Upper lobe of right lung (tissue), 1 donor: ENCODE measurements at regions not wholly inside any gene's neighbourhood (a gene's known extent, or its start where the extent isn't known, plus 50 kb on each side); places are given as distances from the start of the nearest gene placed in this dataset.
"Not testable (repeated sequence)": the region's sequence is repeated elsewhere in the genome, so short reads cannot be mapped to it uniquely, and the experiment has no call there.

Experiments used
- ATAC-seq: fragments of 200-7000 bp; cut with Tn5 transposase; one replicate; pipeline ENCODE4 v1.9.1; 2020; ENCODE audit warnings: mild to moderate bottlenecking, moderate library complexity
- DNase-seq: peaks from one replicate; pipeline ENCODE4 v3.0.0-alpha.2; 2020
- H3K27ac ChIP-seq: fragments of 200-600 bp; one replicate; pipeline ENCODE4 v1.8.0; 2022
- H3K27me3 ChIP-seq: fragments of 200-600 bp; one replicate; pipeline ENCODE4 v1.8.0; 2022; ENCODE audit warnings: mild to moderate bottlenecking
- H3K36me3 ChIP-seq: fragments of 200-600 bp; one replicate; pipeline ENCODE4 v1.8.0; 2022
- H3K4me1 ChIP-seq: fragments of 200-600 bp; one replicate; pipeline ENCODE4 v1.8.0; 2022
- H3K4me3 ChIP-seq: fragments of 200-600 bp; one replicate; pipeline ENCODE4 v1.8.0; 2022; ENCODE audit warnings: mild to moderate bottlenecking
- H3K9me3 ChIP-seq: fragments of 200-600 bp; one replicate; pipeline ENCODE4 v1.8.0; 2022
- intact Hi-C: fragments of 100-400 bp; cut with DNase I; formaldehyde crosslinking; loops from one replicate; pipeline ENCODE4 v1.11.0; 2022
- TF ChIP-seq, protein P1 (sequence below): fragments of 200-600 bp; IDR thresholded peaks from one replicate; pipeline ENCODE4 v1.8.0; 2022; ENCODE audit warnings: antibody characterized with exemption
- donor health status: DM: no; HTN: yes; CAD: no; lungs with severe emphysema.

DNA sequence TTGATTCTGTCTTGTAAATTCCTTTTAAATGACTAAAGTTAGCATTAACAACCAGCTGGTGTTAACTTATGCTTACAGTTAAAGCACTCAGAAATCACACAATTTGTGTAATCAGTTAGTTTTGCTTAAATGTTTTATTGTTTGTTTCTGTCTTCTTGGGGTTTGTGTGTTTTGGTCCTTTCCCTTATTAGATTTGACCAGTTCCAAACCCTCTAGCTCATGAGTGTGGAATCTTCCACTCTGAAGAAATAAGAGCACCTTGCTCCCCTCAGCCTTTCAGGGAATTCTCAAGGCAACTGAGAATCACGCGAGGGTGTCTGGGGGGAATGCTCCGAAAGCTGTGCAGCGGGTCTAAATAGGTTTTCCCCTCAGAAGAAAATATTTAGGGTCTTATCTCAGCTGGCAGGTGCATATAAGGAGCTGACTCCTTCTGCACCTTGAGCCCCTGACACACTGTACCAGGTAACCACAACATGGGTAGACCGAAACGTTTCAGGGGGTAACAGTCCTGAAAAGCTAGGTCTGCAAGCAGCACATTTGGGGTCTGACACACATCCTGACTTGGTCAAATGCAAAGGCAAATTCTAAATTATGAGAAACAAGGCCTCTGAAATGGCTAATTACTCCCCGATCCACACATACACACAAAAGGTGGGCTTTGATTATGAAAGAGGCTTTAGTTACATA, 188.1 kb upstream of the ETV3 start:
- no peak for ATAC-seq
- TF ChIP-seq, protein P1, sequence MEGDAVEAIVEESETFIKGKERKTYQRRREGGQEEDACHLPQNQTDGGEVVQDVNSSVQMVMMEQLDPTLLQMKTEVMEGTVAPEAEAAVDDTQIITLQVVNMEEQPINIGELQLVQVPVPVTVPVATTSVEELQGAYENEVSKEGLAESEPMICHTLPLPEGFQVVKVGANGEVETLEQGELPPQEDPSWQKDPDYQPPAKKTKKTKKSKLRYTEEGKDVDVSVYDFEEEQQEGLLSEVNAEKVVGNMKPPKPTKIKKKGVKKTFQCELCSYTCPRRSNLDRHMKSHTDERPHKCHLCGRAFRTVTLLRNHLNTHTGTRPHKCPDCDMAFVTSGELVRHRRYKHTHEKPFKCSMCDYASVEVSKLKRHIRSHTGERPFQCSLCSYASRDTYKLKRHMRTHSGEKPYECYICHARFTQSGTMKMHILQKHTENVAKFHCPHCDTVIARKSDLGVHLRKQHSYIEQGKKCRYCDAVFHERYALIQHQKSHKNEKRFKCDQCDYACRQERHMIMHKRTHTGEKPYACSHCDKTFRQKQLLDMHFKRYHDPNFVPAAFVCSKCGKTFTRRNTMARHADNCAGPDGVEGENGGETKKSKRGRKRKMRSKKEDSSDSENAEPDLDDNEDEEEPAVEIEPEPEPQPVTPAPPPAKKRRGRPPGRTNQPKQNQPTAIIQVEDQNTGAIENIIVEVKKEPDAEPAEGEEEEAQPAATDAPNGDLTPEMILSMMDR, result no peak
- H3K27ac ChIP-seq, result no peak overlapping the region

DNA sequence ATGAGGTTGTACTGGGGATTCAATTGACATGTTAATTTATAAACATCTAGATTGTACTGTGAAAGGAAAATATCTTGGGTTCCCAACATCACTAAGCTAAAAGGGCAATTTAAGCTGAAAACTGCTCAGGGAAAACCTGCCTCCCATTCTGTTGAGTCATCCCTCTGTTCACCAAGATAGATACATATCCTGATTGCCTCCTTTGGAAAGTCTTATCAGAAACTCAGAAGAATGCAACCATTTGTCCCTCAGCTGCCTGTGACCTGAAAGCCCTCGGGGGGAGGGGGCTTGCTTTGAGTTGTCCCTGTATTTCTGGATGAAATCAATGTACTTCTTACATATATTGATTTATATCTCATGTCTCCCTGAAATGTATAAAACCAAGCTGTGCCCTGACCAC, 187.0 kb upstream of the ETV3 start:
- intact Hi-C loops, result no loop called here
- H3K4me3 ChIP-seq, result no peak overlapping the region
- no peaks in the 10 kb centered on the region for H3K9me3 ChIP-seq
- TF ChIP-seq, protein P1, result no peak
- no peaks in the 10 kb centered on the region for H3K27me3 ChIP-seq
- DNase-seq (no peak), ATAC-seq (no peak)
- no peaks in the 10 kb centered on the region for H3K4me1 ChIP-seq
- H3K27ac ChIP-seq, result no peak overlapping the region
- no peaks in the 10 kb centered on the region for H3K36me3 ChIP-seq

More for the DNA sequence above, 188.1 kb upstream of the ETV3 start:
- intact Hi-C loops, result no loop called here
- H3K4me1 ChIP-seq, result no peaks in the 10 kb centered on the region
- H3K9me3 ChIP-seq, result no peaks in the 10 kb centered on the region
- no peaks in the 10 kb centered on the region for H3K36me3 ChIP-seq
- no peaks in the 10 kb centered on the region for H3K27me3 ChIP-seq
- DNase-seq, result no peak
- no peak overlapping the region for H3K4me3 ChIP-seq

DNA sequence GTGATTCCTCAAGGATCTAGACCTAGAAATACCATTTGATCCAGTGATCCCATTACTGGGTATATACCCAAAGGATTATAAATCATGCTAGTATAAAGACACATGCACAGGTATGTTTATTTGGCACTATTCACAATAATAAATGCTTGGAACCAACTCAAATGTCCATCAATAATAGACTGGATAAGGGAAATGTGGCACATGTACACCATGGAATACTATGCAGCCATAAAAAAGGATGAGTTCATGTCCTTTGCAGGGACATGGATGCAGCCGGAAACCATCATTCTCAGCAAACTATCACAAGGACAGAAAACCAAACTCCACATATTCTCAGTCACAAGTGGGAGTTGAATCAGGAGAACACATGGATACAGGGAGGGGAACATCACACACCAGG, 183.8 kb upstream of the ETV3 start:
- peaks cover 11% of the 10 kb centered on the region for H3K9me3 ChIP-seq
- intact Hi-C loops, ATAC-seq, H3K27ac ChIP-seq, H3K4me3 ChIP-seq, H3K36me3 ChIP-seq, DNase-seq, H3K27me3 ChIP-seq, H3K4me1 ChIP-seq: not testable (repeated sequence)

DNA sequence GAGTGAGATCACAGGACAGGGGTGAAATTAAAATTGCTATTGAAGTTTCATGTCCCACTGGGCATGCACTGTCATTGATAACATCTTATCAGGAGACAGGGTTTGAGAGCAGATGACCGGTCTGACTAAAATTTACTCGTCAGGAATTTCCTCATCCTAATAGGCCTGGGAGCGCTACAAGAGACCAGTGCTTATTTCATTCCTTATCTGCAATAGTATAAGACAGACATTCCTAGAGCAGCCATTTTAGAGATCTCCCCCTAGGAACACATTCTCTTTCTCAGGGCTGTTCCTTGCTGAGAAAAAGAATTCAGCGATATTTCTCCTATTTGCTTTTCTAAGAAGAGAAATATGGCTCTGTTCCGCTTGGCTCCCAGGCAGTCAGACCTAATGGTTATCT, 181.4 kb upstream of the ETV3 start:
- DNase-seq (no peak), ATAC-seq (no peak)
- H3K27me3 ChIP-seq, result no peaks in the 10 kb centered on the region
- no peaks in the 10 kb centered on the region for H3K4me1 ChIP-seq
- H3K27ac ChIP-seq, result no peak overlapping the region
- no peak overlapping the region for H3K4me3 ChIP-seq
- H3K9me3 ChIP-seq, result peaks cover 11% of the 10 kb centered on the region
- intact Hi-C loops, result no loop called here
- TF ChIP-seq, protein P1, result no peak
- no peaks in the 10 kb centered on the region for H3K36me3 ChIP-seq

DNA sequence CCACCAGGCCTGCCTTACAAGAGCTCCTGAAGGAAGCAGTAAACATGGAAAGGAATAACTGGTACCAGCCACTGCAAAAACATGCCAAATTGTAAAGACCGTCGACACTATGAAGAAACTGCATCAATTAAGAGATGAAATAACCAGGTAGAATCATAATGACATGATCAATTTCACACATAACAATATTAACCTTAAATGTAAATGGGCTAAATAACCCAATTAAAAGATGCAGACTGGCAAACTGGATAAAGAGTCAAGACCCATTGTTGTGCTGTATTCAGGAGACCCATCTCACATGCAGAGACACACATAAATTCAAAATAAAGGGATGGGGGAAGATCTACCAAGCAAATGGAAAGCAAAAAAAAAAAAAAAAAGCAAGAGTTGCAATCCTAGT, 179.0 kb upstream of the ETV3 start:
- H3K4me1 ChIP-seq, intact Hi-C loops, H3K27ac ChIP-seq, ATAC-seq, DNase-seq, H3K4me3 ChIP-seq, H3K36me3 ChIP-seq, H3K27me3 ChIP-seq: not testable (repeated sequence)
- H3K9me3 ChIP-seq, result peaks cover 11% of the 10 kb centered on the region

DNA sequence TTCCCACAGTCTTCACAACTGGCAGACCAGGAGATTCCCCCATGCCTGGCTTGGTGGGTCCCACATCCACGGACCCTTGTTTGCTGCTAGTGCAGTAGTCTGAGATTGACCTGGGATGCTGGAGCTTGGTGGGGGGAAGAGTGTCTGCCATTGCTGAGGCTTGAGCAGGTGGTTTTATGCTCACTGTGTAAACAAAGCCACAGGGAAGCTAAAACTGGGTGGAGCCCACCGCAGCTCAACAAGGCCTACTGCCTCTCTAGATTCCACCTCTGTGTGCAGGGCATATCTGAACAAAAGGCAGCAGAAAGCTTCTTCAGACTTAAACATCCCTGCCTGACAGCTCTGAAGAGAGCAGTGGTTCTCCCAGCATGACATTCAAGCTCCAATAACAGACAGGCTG, 177.3 kb upstream of the ETV3 start:
- H3K4me3 ChIP-seq, result no peak overlapping the region
- ATAC-seq (no peak), DNase-seq (no peak)
- TF ChIP-seq, protein P1, result no peak
- no peaks in the 10 kb centered on the region for H3K4me1 ChIP-seq
- no peaks in the 10 kb centered on the region for H3K36me3 ChIP-seq
- no peaks in the 10 kb centered on the region for H3K27me3 ChIP-seq
- intact Hi-C loops, result no loop called here
- H3K9me3 ChIP-seq, result peaks cover 11% of the 10 kb centered on the region
- no peak overlapping the region for H3K27ac ChIP-seq

DNA sequence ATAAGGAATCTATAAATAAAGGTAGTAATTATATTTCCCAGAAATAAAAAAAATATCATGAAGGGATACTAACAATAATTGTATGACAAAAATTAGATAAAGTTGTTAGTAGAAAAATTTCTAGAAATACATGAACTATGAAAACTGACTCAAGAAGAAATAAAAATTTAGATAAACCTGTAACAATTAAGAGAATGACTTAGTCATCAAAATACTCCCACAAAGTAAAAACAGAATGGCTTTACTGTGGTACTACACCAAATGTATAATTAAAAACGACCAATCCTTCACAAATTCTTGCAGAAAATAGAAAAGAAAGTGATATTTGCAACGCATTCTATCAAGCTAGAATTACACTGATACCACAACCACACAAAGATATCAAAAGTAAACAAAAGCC, 176.2 kb upstream of the ETV3 start:
- Histone ChIP-seq H3K27ac (no peak overlapping the region), H3K4me1 (no peaks in the 10 kb centered on the region), H3K4me3 (no peak overlapping the region), H3K27me3 (no peaks in the 10 kb centered on the region), H3K36me3 (no peaks in the 10 kb centered on the region), H3K9me3 (peaks cover 8% of the 10 kb centered on the region)
- TF ChIP-seq, protein P1, result no peak
- no peak for DNase-seq
- ATAC-seq, result no peak
- intact Hi-C loops, result no loop called here
